ENCODE measurements at regions not wholly inside any gene's neighbourhood (a gene's known extent, or its start where the extent isn't known, plus 50 kb on each side); places are given as distances from the start of the nearest gene placed in this dataset.
A peak's percentile ranks its signal among the peaks of the same experiment; 100 is the strongest.

- H3K4me3 ChIP-seq (ENCODE audit: low read length in 3 of 3), result no peak overlapping the region
- DNase-seq (peak in 1 of 5 donors; percentile 25), FAIRE-seq (no peak)
- no peaks in the 10 kb centered on the region for H3K9me3 ChIP-seq (ENCODE audit: control insufficient read depth in 2 of 3, insufficient read depth in 1 of 3, low read length in 3 of 3)
- no peaks in the 10 kb centered on the region for H3K36me3 ChIP-seq (ENCODE audit: control insufficient read depth in 2 of 3, insufficient read depth in 3 of 3, low read length in 3 of 3)
- H3K27me3 ChIP-seq (ENCODE audit: control insufficient read depth, insufficient read depth, low read length), result no peaks in the 10 kb centered on the region
- no peak overlapping the region for H3K27ac ChIP-seq (ENCODE audit: low read depth in 2 of 2, low read length in 2 of 2)
- no peak overlapping the region for H3K9ac ChIP-seq (ENCODE audit: low read length in 3 of 3)
- intact Hi-C loops (cut with DNase I), result no loop called here
- no peak for TF ChIP-seq CTCF (IDR thresholded peaks at IDR 0.05; ENCODE audit: borderline replicate concordance, extremely low read depth, insufficient read depth)
- H3K4me1 ChIP-seq (ENCODE audit: control insufficient read depth in 2 of 3, insufficient read depth in 2 of 3, low read depth in 1 of 3, low read length in 3 of 3), result no peaks in the 10 kb centered on the region
Observed at GRCh38 chr2:147490401-147491261, 354.2 kb upstream of the ACVR2A start.

- H3K9ac ChIP-seq (ENCODE audit: low read length in 3 of 3), result no peak overlapping the region
- no peaks in the 10 kb centered on the region for H3K9me3 ChIP-seq (ENCODE audit: control insufficient read depth in 2 of 3, insufficient read depth in 1 of 3, low read length in 3 of 3)
- intact Hi-C loops (cut with DNase I), result no loop called here
- no peak overlapping the region for H3K4me3 ChIP-seq (ENCODE audit: low read length in 3 of 3)
- DNase-seq (no peak), FAIRE-seq (no peak)
- H3K4me1 ChIP-seq (ENCODE audit: control insufficient read depth in 2 of 3, insufficient read depth in 2 of 3, low read depth in 1 of 3, low read length in 3 of 3), result no peaks in the 10 kb centered on the region
- no peak for TF ChIP-seq CTCF (IDR thresholded peaks at IDR 0.05; ENCODE audit: borderline replicate concordance, extremely low read depth, insufficient read depth)
- no peaks in the 10 kb centered on the region for H3K36me3 ChIP-seq (ENCODE audit: control insufficient read depth in 2 of 3, insufficient read depth in 3 of 3, low read length in 3 of 3)
- no peak overlapping the region for H3K27ac ChIP-seq (ENCODE audit: low read depth in 2 of 2, low read length in 2 of 2)
- H3K27me3 ChIP-seq (ENCODE audit: control insufficient read depth, insufficient read depth, low read length), result no peaks in the 10 kb centered on the region
Observed at GRCh38 chr2:147488472-147488871, 356.4 kb upstream of the ACVR2A start.

DNA sequence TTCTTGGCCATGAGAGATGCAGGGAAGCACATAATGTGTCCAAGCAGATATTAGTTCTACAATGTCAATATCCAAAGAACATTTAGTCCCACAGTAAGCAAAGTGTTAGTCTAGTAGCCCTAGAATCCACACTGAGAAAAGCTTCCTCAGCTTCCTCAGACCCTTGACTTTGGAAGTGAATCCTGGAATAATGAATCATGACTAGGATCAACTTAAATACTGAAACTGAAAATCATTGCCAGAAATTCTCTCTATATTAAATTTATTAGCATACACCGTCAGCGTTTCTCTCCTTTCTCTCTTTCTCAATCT, 356.9 kb upstream of the ACVR2A start:
- no peaks in the 10 kb centered on the region for H3K27me3 ChIP-seq (ENCODE audit: control insufficient read depth, insufficient read depth, low read length)
- H3K9ac ChIP-seq (ENCODE audit: low read length in 3 of 3), result no peak overlapping the region
- peaks cover 0 to 4% (median 0%) of the 10 kb centered on the region in 3 donors for H3K4me1 ChIP-seq (ENCODE audit: control insufficient read depth in 2 of 3, insufficient read depth in 2 of 3, low read depth in 1 of 3, low read length in 3 of 3)
- TF ChIP-seq CTCF (IDR thresholded peaks at IDR 0.05; ENCODE audit: borderline replicate concordance, extremely low read depth, insufficient read depth), result no peak
- intact Hi-C loops (cut with DNase I), result no loop called here
- FAIRE-seq (no peak), DNase-seq (no peak)
- no peaks in the 10 kb centered on the region for H3K36me3 ChIP-seq (ENCODE audit: control insufficient read depth in 2 of 3, insufficient read depth in 3 of 3, low read length in 3 of 3)
- H3K9me3 ChIP-seq (ENCODE audit: control insufficient read depth in 2 of 3, insufficient read depth in 1 of 3, low read length in 3 of 3), result no peaks in the 10 kb centered on the region
- H3K27ac ChIP-seq (ENCODE audit: low read depth in 2 of 2, low read length in 2 of 2), result no peak overlapping the region
- H3K4me3 ChIP-seq (ENCODE audit: low read length in 3 of 3), result no peak overlapping the region

All from kidney (tissue), 13 donors.